ENCODE measurements at regions not wholly inside any gene's neighbourhood (a gene's known extent, or its start where the extent isn't known, plus 50 kb on each side); places are given as distances from the start of the nearest gene placed in this dataset.

DNA sequence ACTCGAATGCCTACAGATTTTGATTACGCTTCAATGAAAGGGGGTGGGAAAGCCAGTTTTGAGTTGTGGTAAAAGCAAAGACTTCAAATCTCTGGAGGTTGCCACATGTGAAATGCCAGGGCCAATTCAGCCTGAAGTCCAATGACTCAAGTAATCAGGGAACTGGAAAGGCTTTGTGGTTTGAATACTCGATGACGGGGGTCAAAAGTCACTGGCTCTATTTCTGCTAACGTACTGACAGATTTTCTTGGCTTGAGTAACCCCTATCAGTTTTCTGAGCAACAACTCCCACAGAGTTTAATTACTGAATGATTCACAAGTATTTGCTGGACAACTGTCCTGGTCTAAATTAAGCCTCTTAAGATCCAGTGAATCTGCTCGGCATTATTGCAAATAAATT is 152.2 kb downstream of the SIPA1L2 start:
- DNase-seq (ENCODE audit: low spot score): no peak

DNA sequence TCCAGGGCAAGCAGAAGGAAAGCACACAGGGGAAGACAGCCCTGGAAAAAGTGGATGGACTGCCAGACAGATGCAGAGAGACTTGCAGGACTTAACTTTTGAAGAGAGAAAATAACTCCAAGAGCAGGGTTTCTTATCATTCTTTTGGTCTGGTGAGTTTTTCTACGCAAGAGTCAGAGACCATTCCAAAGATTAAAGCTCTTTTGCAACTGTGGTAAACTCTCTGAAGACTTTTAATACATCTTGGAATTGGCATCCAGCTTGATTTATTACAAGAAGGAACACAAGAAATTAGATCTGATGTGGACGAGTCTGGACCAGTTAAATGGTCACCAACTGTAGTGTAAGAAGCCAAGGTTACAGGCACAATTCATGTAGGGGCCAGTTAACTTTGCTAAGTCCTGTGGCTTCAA is 153.4 kb downstream of the SIPA1L2 start:
- DNase-seq (ENCODE audit: low spot score): no peak

DNA sequence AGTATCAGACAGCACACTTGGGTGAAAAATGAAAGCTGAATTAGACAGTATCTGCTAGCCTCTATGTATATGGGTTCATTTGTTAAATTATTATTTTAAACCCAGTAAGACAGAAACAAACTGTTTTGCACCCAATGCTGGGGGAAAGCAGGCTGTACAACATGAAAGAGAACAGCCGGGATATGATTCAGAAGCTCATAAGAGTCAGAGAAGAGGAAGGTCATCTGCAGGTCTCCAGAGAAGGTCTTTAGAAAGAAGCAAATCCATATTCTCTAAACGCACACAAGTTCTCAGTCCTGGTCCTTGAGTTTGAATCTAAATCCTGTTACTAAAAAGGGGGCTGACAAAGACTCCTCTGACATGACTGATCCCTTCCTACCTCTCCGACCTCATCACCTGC is 155.1 kb downstream of the SIPA1L2 start:
- DNase-seq (ENCODE audit: low spot score): no peak

DNA sequence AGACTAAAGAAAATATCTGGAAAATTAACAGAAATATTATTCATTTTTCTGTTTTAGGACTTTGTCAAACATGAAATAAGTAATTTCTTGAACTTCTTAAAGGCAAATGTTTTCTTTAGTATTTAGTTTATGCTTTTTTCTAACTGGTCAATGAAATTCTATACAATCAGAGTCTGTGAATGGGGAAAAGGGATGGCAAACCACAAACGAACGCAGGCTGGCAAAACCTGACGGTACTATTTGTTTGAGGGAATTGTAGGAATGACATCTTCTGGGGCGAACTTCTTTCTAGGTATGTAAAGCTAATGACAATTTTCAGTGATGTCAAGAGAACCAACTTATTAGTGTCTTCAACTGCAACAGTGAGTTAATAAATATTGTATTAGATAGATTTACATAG is 156.0 kb downstream of the SIPA1L2 start:
- no peak for DNase-seq (ENCODE audit: low spot score)

DNA sequence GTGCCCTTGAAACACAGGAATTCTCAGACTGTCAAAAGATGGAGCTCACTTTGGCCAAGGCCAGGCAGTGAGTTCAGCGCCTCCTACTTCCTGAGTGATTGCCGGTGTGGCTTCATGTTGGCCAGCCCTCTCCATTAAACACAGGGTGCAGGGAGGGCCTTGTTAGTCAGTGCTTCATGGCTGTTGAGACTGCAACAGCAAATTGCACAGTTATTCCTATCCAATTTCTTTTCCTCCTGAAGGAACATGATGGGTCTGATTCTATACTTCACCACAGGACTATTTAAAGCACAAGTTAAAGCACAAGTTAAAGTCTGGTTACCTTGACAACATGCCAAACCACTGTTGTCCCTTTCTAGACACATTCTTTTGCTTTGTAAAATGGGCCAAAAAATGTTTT is 156.6 kb downstream of the SIPA1L2 start:
- no peak for DNase-seq (ENCODE audit: low spot score)

DNA sequence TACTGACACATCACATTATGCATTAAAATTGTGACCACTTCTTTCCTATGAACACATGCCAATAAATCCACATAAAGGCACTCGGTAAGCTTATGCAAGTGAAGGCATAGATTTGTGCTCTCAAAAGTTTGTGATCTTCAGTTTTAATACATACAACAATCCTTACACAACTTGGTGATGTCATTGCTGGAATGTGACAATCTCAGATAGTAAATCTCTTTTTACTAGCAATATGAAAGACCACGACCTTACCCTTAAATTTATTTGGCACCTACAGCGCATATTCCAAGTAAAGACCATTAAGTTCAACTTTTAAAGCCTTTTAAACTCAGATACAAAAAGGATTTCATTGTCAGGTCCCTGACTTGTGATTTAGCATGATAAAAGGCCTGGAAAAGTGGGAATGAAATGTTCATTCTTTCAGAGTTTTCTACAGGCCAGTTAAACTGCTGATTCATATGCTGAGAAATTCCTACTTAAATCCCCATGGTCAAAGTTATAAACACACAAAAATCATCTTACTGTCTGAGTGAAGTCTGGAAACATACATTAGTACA is 157.4 kb downstream of the SIPA1L2 start:
- no peak for DNase-seq (ENCODE audit: low spot score)

DNA sequence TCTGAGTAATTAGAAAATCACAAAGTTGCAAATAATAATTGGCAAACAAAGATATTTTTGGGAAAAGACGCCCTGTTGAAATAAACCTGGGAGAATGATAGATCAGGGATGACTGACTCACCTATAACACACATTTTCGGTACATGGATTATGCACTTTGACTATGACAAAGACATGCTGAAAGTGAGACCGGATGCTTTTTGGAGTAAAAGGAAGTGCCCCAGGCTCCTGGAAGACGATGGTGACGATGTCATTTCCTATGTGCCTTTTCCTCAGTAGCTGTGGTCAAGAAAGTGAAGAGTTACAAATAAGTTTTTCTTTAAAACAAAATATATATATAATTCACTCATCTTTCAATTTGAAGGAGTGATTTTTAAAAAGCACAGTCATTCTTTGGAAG is 158.7 kb downstream of the SIPA1L2 start:
- DNase-seq (ENCODE audit: low spot score): no peak

DNA sequence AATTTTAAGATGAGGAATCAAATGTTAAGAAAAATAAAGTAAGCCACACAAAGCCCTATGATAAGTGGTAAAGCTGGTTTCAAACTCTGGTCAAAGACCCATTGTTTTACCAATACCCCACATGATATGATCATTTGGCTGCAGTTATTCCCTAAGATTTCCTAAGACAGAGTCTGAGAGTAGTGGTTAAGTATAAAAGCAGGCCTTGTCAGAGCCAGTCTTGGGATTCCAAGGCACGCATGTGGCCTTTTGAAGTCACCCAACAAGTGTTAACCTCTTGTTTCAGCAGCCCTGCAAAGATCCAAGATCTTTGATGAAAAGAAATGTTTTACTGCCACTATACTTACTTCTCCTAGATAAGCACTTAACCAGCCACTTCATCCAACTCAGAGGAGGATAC is 159.2 kb downstream of the SIPA1L2 start:
- no peak for DNase-seq (ENCODE audit: low spot score)

DNA sequence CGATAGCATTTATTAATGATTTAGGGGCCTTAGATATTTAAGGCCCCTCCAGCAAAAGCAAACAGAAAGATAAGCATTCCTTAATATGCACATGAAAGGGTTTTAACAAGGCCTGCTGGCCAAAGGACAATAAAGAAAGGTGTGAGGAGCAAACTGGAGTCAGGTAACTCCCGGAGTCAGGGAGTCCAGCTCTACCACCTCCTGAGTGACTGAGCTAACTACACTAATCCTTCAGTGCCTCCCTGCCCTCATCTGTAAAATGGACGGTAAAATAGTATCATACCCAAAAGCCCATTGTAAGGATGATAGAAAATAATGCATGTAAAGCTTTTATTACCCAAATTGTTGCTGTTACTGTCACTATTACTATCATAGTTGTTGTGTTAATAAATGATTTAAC is 161.7 kb downstream of the SIPA1L2 start:
- DNase-seq (ENCODE audit: low spot score): no peak

DNA sequence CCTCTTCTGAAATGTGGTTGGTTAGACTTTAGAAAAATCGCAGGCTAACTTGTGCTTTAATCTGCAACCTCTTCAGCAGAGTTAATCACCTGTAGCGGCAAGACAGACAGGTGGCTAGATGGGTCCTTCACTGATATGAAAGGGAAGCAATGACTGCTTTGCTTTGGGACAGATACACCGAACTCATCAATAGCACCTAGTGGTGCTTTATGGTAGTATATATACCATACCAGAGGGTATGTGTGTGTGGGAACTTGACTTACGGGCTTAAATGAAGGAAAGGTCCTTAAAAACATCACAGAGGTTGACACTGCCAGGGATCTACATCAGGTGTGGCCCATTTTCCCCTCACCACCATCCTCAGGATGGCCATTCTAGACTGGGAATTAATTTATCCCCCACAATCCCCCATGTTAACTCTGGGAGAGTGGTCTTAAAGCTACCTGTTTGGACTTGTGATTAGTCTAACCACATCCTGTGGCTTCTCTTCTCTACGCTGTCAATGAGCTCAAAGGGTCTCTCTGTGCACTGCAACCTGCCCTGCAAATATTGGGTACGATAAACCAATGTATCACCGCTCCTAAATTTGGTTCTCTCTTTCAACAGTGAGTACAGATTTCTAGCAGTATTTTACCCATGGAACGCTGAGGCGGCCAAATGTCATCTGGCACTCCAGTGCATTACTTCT is 162.7 kb downstream of the SIPA1L2 start:
- no peak for DNase-seq (ENCODE audit: low spot score)

DNA sequence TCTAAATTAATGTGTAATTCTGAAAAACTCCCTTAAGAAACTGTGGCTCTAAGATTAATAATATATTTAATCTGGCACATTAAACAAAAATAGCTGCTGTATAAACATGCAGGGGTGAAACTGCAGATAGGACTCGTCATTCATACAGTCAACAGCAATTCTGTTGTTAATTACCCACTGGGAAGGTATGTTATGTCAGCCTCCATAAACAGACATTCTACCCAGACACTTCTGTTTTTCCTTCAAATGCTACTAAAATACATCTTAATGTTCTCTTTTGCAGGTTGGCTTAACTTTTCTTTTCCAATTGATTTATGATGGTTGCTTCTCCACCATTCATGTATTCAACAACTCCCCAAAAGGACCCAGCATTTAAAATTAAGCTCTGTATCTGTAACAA is 165.6 kb downstream of the SIPA1L2 start:
- DNase-seq (ENCODE audit: low spot score): no peak

DNA sequence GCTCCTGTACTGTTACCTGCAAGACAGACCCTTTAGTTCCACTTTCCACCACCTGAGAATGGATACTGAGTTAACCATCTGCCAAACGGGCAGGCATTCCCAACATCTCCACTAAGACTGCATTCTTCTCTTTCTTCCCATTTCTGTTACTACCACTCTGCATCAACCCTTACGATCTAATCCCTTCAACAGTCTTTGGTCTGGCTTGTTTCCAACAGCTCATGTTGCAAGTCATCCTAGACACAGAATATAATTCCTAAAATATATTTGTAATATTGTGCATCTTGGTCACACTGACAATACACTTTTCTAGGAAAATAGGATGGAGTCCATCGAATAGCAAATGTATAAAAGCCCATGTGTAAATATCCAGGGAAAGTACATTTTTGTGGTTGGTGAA is 166.7 kb downstream of the SIPA1L2 start:
- DNase-seq (ENCODE audit: low spot score): no peak

DNA sequence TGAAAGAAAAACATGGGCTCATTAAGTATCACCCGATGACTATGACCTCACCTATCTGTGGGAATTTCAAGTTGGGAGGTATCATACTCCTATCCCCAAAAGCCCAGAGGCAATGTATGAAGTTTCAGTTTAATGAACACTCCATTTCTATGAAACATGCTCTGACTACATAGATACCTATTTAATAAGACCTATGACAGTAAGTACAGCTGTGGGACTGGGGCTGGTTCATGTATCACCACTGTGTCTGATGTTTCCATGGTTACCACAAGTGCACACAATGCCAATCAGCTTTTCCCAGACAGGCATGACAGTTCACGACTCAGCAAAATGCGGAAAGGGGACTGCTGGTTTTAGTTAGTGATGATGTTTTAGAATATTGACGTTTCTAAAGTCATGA is 167.7 kb downstream of the SIPA1L2 start:
- DNase-seq (ENCODE audit: low spot score): no peak

DNA sequence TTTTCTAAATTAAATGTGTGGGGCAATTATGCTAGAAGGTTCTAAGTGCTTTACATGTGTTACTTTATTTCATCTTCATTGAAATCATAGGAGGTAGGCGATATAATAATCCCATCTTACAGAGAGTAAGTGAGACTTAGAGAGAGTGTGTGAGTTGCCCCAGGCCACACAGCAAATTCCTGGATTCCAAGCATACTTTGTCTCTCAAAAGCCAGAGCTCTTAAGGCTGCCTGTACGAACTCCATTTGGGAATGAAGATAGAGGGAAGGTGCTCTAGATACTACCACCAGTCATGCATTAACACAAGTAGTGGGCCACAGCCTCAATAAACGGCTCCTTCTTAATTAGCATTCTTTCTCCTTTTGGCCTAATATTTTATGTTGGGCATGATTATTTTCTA is 170.1 kb downstream of the SIPA1L2 start:
- DNase-seq (ENCODE audit: low spot score): no peak

DNA sequence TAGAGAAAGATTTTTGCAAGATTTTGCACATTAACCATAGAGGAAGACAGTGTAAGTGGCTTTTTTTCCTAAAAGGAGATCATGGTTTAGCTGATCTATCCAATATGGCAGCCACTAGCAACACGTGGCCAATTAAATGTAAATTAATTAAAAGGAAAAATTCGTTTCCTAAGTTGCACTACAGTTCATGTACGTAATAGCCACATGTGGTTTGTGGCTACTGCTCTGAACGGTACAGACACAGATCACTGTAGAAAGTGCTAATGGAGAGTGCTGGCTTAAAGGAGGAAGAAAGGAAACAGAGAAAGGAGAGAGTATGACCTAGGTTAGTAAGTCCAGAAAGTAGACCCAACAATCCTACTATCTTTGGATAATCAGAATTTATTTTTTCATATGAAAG is 170.8 kb downstream of the SIPA1L2 start:
- no peak for DNase-seq (ENCODE audit: low spot score)

DNA sequence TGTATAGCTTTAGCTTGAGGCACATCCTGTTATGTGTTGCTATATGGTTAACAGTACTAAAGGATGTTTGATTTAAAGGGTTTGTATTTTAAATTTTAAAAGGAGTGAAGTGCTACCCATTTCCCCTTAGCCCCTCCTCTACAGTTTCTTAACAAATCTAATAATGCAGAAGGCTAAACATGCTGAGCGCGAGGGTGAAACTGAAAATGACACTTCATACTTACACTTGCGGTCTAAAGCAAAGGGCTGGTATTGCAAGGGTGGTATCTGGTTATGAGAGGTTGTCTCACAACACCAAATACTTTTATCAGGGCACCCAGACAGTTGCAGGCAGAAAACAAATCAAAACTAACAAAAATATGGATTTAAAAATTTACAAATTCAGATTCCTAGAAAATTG is 172.3 kb downstream of the SIPA1L2 start:
- DNase-seq (ENCODE audit: low spot score): no peak

DNA sequence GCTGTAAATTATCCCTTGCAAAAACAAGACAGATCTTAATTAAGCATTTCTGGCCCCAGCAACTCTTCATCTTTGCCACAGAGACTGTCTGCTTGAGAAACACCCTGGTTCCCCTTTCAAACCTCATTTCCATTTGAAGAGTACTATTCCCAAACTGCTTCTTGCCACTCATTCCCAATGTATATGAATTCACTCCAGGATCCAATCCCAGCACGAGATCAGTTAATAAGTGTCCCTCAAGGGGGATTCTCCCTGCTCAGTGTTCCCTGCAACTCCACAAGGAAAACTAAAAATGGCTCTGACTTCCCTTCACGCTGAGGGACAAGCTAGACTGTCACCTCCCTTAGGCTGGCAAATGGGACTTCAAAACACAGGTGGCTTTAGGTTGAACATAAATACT is 173.2 kb downstream of the SIPA1L2 start:
- no peak for DNase-seq (ENCODE audit: low spot score)

DNA sequence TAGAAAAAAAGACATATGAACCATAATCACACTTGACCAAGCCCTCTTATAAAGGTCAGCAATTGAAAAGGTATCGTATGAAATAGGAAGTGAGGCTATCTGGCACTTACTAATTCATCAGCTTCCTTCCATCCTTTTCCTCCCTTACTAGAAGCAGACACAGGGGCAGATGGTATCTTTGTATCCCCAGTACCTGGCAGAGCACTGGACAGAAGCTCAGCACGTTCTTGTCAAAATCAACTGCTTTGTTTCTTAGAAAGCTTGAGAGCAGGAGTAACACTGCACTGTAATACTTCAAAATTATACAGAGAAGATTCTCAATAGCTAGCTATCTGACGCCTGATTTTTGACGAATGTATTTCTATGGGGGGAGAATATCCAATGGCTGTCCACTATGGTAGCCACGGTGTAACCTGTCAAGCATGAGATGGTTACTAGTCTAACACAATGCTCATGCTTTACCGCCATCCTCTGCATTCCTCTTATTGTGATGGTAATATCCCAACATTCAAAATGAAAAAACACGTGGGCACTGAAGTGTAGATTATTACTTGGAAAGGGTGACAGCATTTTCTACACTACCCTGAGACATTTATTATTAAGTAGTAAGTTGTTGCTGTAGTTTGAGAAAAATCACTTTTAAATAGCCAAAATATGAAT is 175.6 kb downstream of the SIPA1L2 start:
- no peak for DNase-seq (ENCODE audit: low spot score)

DNA sequence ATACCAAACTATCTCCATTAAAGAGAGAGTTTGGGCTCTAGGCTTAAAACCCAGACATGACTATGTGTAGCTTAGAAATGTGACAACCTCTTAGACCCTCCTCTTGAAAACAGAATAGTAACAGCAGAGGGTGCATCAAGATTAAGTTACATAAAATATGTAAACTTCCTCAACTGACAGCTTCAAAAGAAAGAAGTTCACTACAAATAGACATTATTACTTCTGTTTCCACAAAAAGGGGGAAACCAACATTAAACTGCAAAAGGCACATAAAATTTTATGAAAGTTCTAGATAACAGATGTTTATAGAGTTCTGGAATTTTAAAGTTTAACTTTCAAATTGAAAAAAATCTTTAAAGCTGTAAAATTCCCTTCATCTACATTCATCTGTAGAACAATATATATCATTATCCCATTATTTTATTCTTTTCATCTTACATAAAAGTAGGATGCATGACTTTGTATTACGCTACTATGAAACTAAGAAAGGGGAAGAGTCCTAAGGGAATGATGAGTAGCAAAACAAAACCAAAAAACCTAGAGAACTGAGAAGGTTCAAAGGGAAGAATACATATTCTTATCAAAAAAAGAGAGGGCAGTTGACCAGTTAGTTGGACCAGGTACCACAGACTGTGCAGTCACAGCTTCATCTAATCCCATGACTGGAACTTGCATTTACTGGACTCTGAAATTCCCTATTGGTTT is 177.0 kb downstream of the SIPA1L2 start:
- no peak for DNase-seq (ENCODE audit: low spot score)

DNA sequence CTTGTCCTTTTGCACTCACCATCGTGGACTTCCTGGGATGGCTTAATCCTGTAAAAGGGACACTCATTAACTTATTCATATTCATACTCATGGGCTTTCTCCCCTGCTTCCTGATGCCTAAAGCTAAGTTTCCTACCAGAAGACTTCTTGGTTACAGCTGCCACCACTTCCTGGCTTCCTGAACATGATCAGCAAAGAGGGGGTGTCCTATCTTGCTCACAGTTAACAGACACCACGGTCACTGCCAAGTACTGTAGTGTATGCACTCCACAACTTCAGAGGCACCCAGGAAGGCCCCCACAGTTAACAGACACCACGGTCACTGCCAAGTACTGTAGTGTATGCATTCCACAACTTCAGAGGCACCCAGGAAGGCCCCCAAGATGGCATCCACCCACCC is 177.8 kb downstream of the SIPA1L2 start:
- DNase-seq (ENCODE audit: low spot score): no peak

DNA sequence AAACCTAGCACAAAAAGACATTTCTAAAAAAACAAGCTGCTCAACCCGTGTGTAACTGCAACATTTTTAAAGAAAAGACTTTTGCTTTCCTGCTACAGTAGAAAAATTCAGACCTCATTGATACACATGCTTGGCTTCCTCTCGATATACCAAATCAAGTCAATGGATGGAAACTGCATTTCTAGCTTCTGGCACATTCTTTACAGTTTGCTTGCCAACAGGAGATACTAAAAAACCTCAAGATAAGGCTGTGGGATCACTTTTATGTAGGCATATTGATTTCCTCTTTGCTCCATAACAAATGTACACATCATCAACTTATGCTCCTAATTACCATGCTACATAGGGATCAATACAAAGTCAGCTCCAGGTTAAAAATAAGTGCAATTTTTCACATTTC is 178.4 kb downstream of the SIPA1L2 start:
- no peak for DNase-seq (ENCODE audit: low spot score)

DNA sequence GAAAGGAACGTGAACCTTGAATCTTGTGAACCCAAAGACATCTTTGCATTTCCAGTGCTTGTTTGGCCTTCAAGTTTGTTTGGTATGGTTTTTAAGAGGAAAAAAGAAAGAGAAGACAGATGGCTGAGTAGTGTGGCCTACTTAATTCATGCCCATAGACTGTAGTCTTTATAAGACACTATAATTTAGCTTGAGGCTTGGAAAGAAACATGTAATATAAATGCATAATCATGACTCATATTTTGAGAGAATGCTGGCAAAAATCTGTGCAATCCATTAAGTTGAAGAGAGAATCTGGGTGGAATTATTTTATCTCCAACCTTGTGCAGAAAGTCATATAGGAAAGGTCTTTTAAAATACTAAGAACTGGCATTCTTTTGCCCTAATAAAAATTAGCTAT is 179.3 kb downstream of the SIPA1L2 start:
- no peak for DNase-seq (ENCODE audit: low spot score)

DNA sequence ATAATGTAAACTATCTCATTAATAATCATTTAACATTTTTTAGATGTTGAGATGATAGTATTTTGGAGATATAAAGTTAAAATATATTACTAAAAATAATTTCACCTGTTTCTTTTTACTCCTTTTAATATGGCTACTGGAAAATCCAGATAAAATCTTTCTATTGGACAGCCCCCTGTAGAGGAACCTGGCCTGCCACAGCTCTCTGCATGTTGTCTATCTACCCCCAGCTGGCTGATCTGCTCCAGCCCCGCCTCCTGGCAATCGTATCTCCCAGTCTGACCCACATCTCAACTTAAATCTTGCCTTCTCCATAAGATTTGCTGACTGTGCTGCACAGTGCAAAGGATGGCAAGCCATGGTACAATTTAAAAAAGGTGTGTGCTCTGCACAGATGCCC is 182.8 kb downstream of the SIPA1L2 start:
- no peak for DNase-seq (ENCODE audit: low spot score)

Data from D341Med (cell line).